SJSA1 (cell line): ENCODE measurements at regions not wholly inside any gene's neighbourhood (a gene's known extent, or its start where the extent isn't known, plus 50 kb on each side); places are given as distances from the start of the nearest gene placed in this dataset.
A peak's percentile ranks its signal among the peaks of the same experiment; 100 is the strongest.
"Not testable (repeated sequence)": the region's sequence is repeated elsewhere in the genome, so short reads cannot be mapped to it uniquely, and the experiment has no call there.

Experiments
- DNase-seq, 2 experiments: peaks; one replicate each; pipeline ENCODE4 v3.0.0-alpha.2; 2015 to 2020; ENCODE audit warnings: low spot score in 2 of 2, low read depth in 1 of 2
- H3K27ac ChIP-seq: fragments of 250-450 bp; sonication (Bioruptor Pico); 2 replicates; pipeline ENCODE4 v1.5.1; 2020; ENCODE audit warnings: mild to moderate bottlenecking, moderate library complexity
- H3K27me3 ChIP-seq: fragments of 250-450 bp; sonication (Bioruptor Pico); replicated peaks from 2 replicates; pipeline ENCODE4 v1.5.1; 2020; ENCODE audit warnings: mild to moderate bottlenecking, moderate library complexity
- H3K36me3 ChIP-seq: fragments of 250-450 bp; sonication (Bioruptor Pico); 2 replicates; pipeline ENCODE4 v1.5.1; 2020; ENCODE audit warnings: mild to moderate bottlenecking
- H3K4me1 ChIP-seq: fragments of 250-450 bp; sonication (Bioruptor Pico); replicated peaks from 2 replicates; pipeline ENCODE4 v1.6.1; 2021; ENCODE audit warnings: mild to moderate bottlenecking
- H3K4me3 ChIP-seq: fragments of 250-450 bp; sonication (Bioruptor Pico); 2 replicates; pipeline ENCODE4 v1.5.1; 2020; ENCODE audit warnings: mild to moderate bottlenecking
- H3K9me3 ChIP-seq: fragments of 250-450 bp; sonication (Bioruptor Pico); replicated peaks from 2 replicates; pipeline ENCODE4 v1.5.1; 2020; ENCODE audit warnings: mild to moderate bottlenecking

GRCh38 chr9:80771555-80772347, 917.6 kb downstream of the TLE1 start:
- Histone ChIP-seq H3K27me3 (no peaks in the 10 kb centered on the region), H3K4me1 (no peaks in the 10 kb centered on the region), H3K9me3 (no peaks in the 10 kb centered on the region), H3K4me3 (no peak overlapping the region), H3K27ac (no peak overlapping the region), H3K36me3 (no peaks in the 10 kb centered on the region)
- no peak for DNase-seq

- no peak for DNase-seq
- Histone ChIP-seq H3K4me3 (no peak overlapping the region), H3K9me3 (no peaks in the 10 kb centered on the region), H3K27me3 (no peaks in the 10 kb centered on the region), H3K27ac (no peak overlapping the region), H3K4me1 (no peaks in the 10 kb centered on the region), H3K36me3 (no peaks in the 10 kb centered on the region)
Observed at GRCh38 chr9:80763536-80763935, 925.8 kb downstream of the TLE1 start.

GRCh38 chr9:80755586-80755985, 933.8 kb downstream of the TLE1 start:
- H3K9me3 ChIP-seq: no peaks in the 10 kb centered on the region
- H3K36me3 ChIP-seq: no peaks in the 10 kb centered on the region
- H3K27me3 ChIP-seq: no peaks in the 10 kb centered on the region
- DNase-seq: no peak
- no peak overlapping the region for H3K4me3 ChIP-seq
- no peak overlapping the region for H3K27ac ChIP-seq
- H3K4me1 ChIP-seq: no peaks in the 10 kb centered on the region

- not testable (repeated sequence) for DNase-seq, H3K4me3 ChIP-seq, H3K27me3 ChIP-seq, H3K27ac ChIP-seq, H3K36me3 ChIP-seq, H3K9me3 ChIP-seq, H3K4me1 ChIP-seq
Observed at GRCh38 chr9:80747056-80747455, 942.3 kb downstream of the TLE1 start.

GRCh38 chr9:80732506-80732905, 956.8 kb downstream of the TLE1 start:
- Histone ChIP-seq H3K9me3 (no peaks in the 10 kb centered on the region), H3K4me1 (no peaks in the 10 kb centered on the region), H3K4me3 (no peak overlapping the region), H3K27me3 (no peaks in the 10 kb centered on the region), H3K36me3 (no peaks in the 10 kb centered on the region), H3K27ac (no peak overlapping the region)
- no peak for DNase-seq

- Histone ChIP-seq H3K27ac (no peak overlapping the region), H3K4me1 (no peaks in the 10 kb centered on the region), H3K27me3 (no peaks in the 10 kb centered on the region), H3K36me3 (no peaks in the 10 kb centered on the region), H3K4me3 (no peak overlapping the region), H3K9me3 (no peaks in the 10 kb centered on the region)
- no peak for DNase-seq
Observed at GRCh38 chr9:80720579-80720978, 968.8 kb downstream of the TLE1 start.

- Histone ChIP-seq H3K9me3 (no peaks in the 10 kb centered on the region), H3K27ac (no peak overlapping the region), H3K27me3 (no peaks in the 10 kb centered on the region), H3K4me1 (no peaks in the 10 kb centered on the region), H3K36me3 (no peaks in the 10 kb centered on the region), H3K4me3 (no peak overlapping the region)
- DNase-seq: no peak
Observed at GRCh38 chr9:80707120-80707519, 982.2 kb downstream of the TLE1 start.

GRCh38 chr9:80701061-80701460, 988.3 kb downstream of the TLE1 start:
- H3K36me3 ChIP-seq: no peaks in the 10 kb centered on the region
- H3K4me3 ChIP-seq: no peak overlapping the region
- H3K27me3 ChIP-seq: no peaks in the 10 kb centered on the region
- no peak for DNase-seq
- H3K4me1 ChIP-seq: peaks cover 12% of the 10 kb centered on the region
- no peaks in the 10 kb centered on the region for H3K9me3 ChIP-seq
- no peak overlapping the region for H3K27ac ChIP-seq

GRCh38 chr9:80699511-80699998, 989.8 kb downstream of the TLE1 start:
- Histone ChIP-seq H3K4me1 (peaks cover 12% of the 10 kb centered on the region), H3K27me3 (no peaks in the 10 kb centered on the region), H3K27ac (peak overlapping the region; percentile 50), H3K9me3 (no peaks in the 10 kb centered on the region), H3K36me3 (no peaks in the 10 kb centered on the region), H3K4me3 (no peak overlapping the region)
- peak in 1 of 2 experiments; percentile 50 for DNase-seq

- Histone ChIP-seq H3K4me3 (no peak overlapping the region), H3K4me1 (peaks cover 12% of the 10 kb centered on the region), H3K27me3 (no peaks in the 10 kb centered on the region), H3K27ac (peak overlapping the region; percentile 50), H3K9me3 (no peaks in the 10 kb centered on the region), H3K36me3 (no peaks in the 10 kb centered on the region)
- no peak for DNase-seq
Observed at GRCh38 chr9:80698725-80699410, 990.5 kb downstream of the TLE1 start.

- no peak overlapping the region for H3K4me3 ChIP-seq
- DNase-seq: no peak
- H3K27me3 ChIP-seq: no peaks in the 10 kb centered on the region
- no peaks in the 10 kb centered on the region for H3K4me1 ChIP-seq
- H3K36me3 ChIP-seq: no peaks in the 10 kb centered on the region
- no peak overlapping the region for H3K27ac ChIP-seq
- no peaks in the 10 kb centered on the region for H3K9me3 ChIP-seq
Observed at GRCh38 chr9:80692751-80693150, 996.6 kb downstream of the TLE1 start.

GRCh38 chr9:80691229-80691628, 998.1 kb downstream of the TLE1 start:
- H3K4me3 ChIP-seq: no peak overlapping the region
- no peak overlapping the region for H3K27ac ChIP-seq
- no peak for DNase-seq

GRCh38 chr9:80690349-80690939, 998.9 kb downstream of the TLE1 start:
- Histone ChIP-seq H3K4me3 (no peak overlapping the region), H3K27me3 (no peaks in the 10 kb centered on the region), H3K36me3 (no peaks in the 10 kb centered on the region), H3K27ac (no peak overlapping the region), H3K4me1 (no peaks in the 10 kb centered on the region), H3K9me3 (no peaks in the 10 kb centered on the region)
- no peak for DNase-seq

More at GRCh38 chr9:80691229-80691628, 998.1 kb downstream of the TLE1 start:
- Histone ChIP-seq H3K27me3 (no peaks in the 10 kb centered on the region), H3K4me1 (no peaks in the 10 kb centered on the region), H3K9me3 (no peaks in the 10 kb centered on the region), H3K36me3 (no peaks in the 10 kb centered on the region)

- no peaks in the 10 kb centered on the region for H3K36me3 ChIP-seq
- no peaks in the 10 kb centered on the region for H3K4me1 ChIP-seq
- no peak overlapping the region for H3K27ac ChIP-seq
- no peaks in the 10 kb centered on the region for H3K9me3 ChIP-seq
- DNase-seq: no peak
- H3K27me3 ChIP-seq: no peaks in the 10 kb centered on the region
- no peak overlapping the region for H3K4me3 ChIP-seq
Observed at GRCh38 chr9:80679916-80680315, 1009.4 kb downstream of the TLE1 start.
